ENCODE measurements at regions not wholly inside any gene's neighbourhood (a gene's known extent, or its start where the extent isn't known, plus 50 kb on each side); places are given as distances from the start of the nearest gene placed in this dataset.

DNA sequence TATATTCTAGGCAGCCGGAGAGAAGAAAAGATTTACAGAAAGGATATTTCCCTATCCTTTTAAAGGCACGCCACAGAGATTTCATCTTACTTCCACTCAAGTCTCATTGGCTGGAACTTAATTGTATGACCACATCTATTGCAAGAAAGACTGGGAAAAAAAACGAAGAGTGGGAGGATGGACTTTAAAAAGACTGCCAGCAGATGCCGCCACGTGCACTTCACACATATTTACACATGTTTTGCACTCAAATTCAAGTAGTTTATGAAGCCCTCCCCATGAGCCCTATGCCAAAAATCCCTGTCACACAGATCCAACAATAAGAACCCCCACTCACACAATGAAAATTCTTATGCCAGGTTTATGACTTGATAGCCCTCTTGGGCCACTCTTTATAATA lies 138.5 kb upstream of the TYRP1 start:
- intact Hi-C loops (cut with DNase I): no loop called here
- ATAC-seq (no peak), DNase-seq (no peak)
- Histone ChIP-seq H3K27ac (no peak overlapping the region), H3K36me3 (no peaks in the 10 kb centered on the region), H3K4me1 (no peaks in the 10 kb centered on the region), H3K4me3 (no peak overlapping the region), H3K27me3 (no peaks in the 10 kb centered on the region), H3K9me3 (no peaks in the 10 kb centered on the region)
- TF ChIP-seq POLR2A (IDR thresholded peaks at IDR 0.05) (no peak), CTCF (IDR thresholded peaks at IDR 0.05) (no peak)
- 43 to 55% (median 53%) methylated on average over 5 of the region's 5 CpGs for WGBS, 4 donors

DNA sequence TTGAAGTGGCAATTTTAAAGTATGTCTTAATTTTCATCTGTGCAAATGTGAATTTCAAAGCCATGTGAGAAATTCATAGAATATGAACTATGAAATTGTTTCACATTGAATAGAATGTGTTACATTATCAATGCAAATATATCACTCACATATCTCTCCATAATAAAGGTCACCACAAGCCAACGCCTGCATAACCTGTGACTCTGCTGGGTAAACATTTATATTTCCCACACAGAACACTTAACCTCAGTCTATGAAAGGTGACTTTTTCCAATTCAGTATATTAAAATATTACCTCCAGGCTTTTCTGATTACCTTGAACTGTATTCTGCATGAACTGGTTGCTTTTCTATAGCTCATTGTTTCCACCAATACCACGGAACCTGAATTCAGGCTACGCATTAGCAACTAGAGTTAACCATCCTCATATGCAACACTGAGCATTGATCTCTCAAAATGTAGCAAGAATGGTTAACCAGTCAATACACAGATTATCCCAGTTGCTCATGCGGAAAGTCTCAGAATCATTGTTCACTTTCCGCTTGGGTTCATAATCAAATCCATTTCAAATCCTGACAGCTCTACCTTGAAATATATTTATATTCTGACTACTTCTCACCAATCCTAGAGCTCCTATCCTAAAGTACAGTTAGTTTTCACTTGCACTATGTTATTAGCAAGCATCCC lies 126.6 kb upstream of the TYRP1 start:
- intact Hi-C loops (cut with DNase I): loop anchor here in 1 of 10 donors (10.0 kb wide), 1 partner anchor 58 kb away; no protein-coding TSS in a partner anchor
- no peak for ATAC-seq
- Histone ChIP-seq H3K4me3 (no peak overlapping the region), H3K27me3 (no peaks in the 10 kb centered on the region), H3K36me3 (no peaks in the 10 kb centered on the region), H3K9me3 (peaks cover 0 to 3% (median 0%) of the 10 kb centered on the region in 12 donors), H3K4me1 (no peaks in the 10 kb centered on the region), H3K27ac (no peak overlapping the region)
- DNase-seq: no peak
- TF ChIP-seq CTCF (IDR thresholded peaks at IDR 0.05) (no peak), POLR2A (IDR thresholded peaks at IDR 0.05) (no peak)
- WGBS, 4 donors: 85 to 94% (median 92%) methylated on average over 5 of the region's 5 CpGs

- Histone ChIP-seq H3K4me3 (no peak overlapping the region), H3K27ac (no peak overlapping the region), H3K9me3 (no peaks in the 10 kb centered on the region), H3K36me3 (no peaks in the 10 kb centered on the region), H3K4me1 (no peaks in the 10 kb centered on the region), H3K27me3 (no peaks in the 10 kb centered on the region)
- ATAC-seq (no peak), DNase-seq (no peak)
- TF ChIP-seq CTCF (IDR thresholded peaks at IDR 0.05) (no peak), POLR2A (IDR thresholded peaks at IDR 0.05) (no peak)
- intact Hi-C loops (cut with DNase I): no loop called here
- 85 to 91% (median 88%) methylated on average over 3 of the region's 3 CpGs for WGBS, 4 donors
Observed at GRCh38 chr9:12584656-12585522, 108.3 kb upstream of the TYRP1 start.

DNA sequence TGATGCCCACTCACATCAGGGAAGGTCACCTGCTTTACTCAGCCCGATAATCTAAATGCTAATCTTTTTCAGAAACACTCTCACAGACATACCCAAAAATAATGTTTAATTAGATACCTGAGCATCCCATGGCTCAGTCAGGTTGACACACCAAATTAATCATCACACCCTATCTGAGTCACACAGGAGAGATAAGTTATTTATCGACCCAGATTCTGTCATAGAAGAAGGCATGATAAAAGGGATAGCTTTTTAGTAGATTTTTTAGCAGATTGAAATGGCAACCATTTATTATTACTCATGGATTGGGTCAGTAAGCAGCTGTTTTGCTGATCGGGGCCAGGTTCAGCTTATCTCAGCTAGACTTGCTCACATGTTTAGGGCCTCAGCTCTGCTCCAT lies 97.8 kb upstream of the TYRP1 start:
- Histone ChIP-seq H3K27me3 (peaks cover 0 to 4% (median 0%) of the 10 kb centered on the region in 9 donors), H3K9me3 (no peaks in the 10 kb centered on the region), H3K36me3 (no peaks in the 10 kb centered on the region), H3K4me3 (no peak overlapping the region), H3K27ac (no peak overlapping the region), H3K4me1 (peaks cover 0 to 4% (median 0%) of the 10 kb centered on the region in 12 donors)
- 83 to 91% (median 88%) methylated on average over 3 of the region's 3 CpGs for WGBS, 4 donors
- intact Hi-C loops (cut with DNase I): no loop called here
- ATAC-seq (no peak), DNase-seq (no peak)
- no peak for TF ChIP-seq CTCF (IDR thresholded peaks at IDR 0.05)
- no peak for TF ChIP-seq POLR2A (IDR thresholded peaks at IDR 0.05)

All from heart left ventricle (tissue), 16 donors.